Calu3 (cell line): ENCODE measurements at regions not wholly inside any gene's neighbourhood (a gene's known extent, or its start where the extent isn't known, plus 50 kb on each side); places are given as distances from the start of the nearest gene placed in this dataset.

Experiments
- BruUV-seq: library from RNA; stranded (reverse); fragments of 400-500 nt; replicated peaks from 2 replicates; lab custom pipeline; 2021; lab: Mats Ljungman, UMichigan
- CTCF ChIA-PET: fragments of 300-600 bp; sonication (Branson Sonifier 250); formaldehyde crosslinking; loops from one replicate; lab custom pipeline; 2022; ENCODE audit warnings: antibody characterized with exemption; lab: Charles Lee
- DNase-seq: peaks from one replicate; pipeline ENCODE4 v3.0.0; 2022
- H3K27ac Mint-ChIP-seq: one replicate; pipeline ENCODE4 v1.8.0; 2022; ENCODE audit warnings: mixed read lengths; ENCODE audit not compliant: unreplicated experiment
- H3K27me3 Mint-ChIP-seq: one replicate; pipeline ENCODE4 v1.8.0; 2022; ENCODE audit warnings: mixed read lengths; ENCODE audit not compliant: unreplicated experiment
- H3K36me3 Mint-ChIP-seq: one replicate; pipeline ENCODE4 v1.8.0; 2022; ENCODE audit warnings: mild to moderate bottlenecking, moderate library complexity, mixed read lengths; ENCODE audit not compliant: insufficient read depth, unreplicated experiment
- H3K4me1 Mint-ChIP-seq: one replicate; pipeline ENCODE4 v1.8.0; 2022; ENCODE audit warnings: mild to moderate bottlenecking, low read depth, mixed read lengths; ENCODE audit not compliant: unreplicated experiment
- H3K4me3 Mint-ChIP-seq: one replicate; pipeline ENCODE4 v1.8.0; 2022; ENCODE audit warnings: mild to moderate bottlenecking, low read depth, moderate library complexity, mixed read lengths; ENCODE audit not compliant: unreplicated experiment
- H3K9me3 Mint-ChIP-seq: one replicate; pipeline ENCODE4 v1.8.0; 2022; ENCODE audit warnings: low read depth, mixed read lengths; ENCODE audit not compliant: unreplicated experiment
- intact Hi-C: fragments of 100-400 bp; cut with micrococcal nuclease; formaldehyde crosslinking; loops from one replicate; pipeline ENCODE4 v1.10.0; 2022; ENCODE audit not compliant: unreplicated experiment
- TF ChIP-seq, protein P1 (sequence below): fragments of 200-600 bp; IDR thresholded peaks from one replicate; pipeline ENCODE4 v1.8.0; 2022; ENCODE audit warnings: antibody characterized with exemption; ENCODE audit not compliant: unreplicated experiment

DNA sequence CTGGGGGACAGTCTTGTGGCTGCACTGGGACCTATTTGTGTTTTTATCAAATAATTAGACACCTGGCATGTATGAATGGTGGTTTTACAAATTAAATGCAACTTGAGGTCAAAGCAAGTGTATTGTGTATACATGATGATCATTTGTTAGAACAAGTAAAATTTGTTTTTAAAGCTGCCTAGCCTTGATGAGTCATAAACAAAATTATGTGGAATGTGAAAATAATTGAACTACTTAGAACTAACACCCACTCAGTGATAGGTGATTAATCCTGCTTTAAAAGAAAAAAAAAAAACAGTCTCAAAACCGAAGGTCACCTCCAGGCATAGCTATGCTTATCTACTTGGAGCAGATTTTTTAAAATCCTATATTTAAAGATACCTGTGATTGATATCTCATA is 770.3 kb upstream of the SLITRK5 start:
- CTCF ChIA-PET: interaction anchor here (0.7 kb wide), 1 partner anchor 735 kb away, joined by 6 read pairs; no protein-coding TSS in a partner anchor
- Mint-ChIP-seq H3K27ac (no peak overlapping the region), H3K36me3 (no peaks in the 10 kb centered on the region), H3K4me3 (no peak overlapping the region), H3K9me3 (peaks cover 3% of the 10 kb centered on the region), H3K4me1 (no peaks in the 10 kb centered on the region), H3K27me3 (no peaks in the 10 kb centered on the region)
- DNase-seq: no peak
- BruUV-seq: no TSS peak
- TF ChIP-seq, protein P1, sequence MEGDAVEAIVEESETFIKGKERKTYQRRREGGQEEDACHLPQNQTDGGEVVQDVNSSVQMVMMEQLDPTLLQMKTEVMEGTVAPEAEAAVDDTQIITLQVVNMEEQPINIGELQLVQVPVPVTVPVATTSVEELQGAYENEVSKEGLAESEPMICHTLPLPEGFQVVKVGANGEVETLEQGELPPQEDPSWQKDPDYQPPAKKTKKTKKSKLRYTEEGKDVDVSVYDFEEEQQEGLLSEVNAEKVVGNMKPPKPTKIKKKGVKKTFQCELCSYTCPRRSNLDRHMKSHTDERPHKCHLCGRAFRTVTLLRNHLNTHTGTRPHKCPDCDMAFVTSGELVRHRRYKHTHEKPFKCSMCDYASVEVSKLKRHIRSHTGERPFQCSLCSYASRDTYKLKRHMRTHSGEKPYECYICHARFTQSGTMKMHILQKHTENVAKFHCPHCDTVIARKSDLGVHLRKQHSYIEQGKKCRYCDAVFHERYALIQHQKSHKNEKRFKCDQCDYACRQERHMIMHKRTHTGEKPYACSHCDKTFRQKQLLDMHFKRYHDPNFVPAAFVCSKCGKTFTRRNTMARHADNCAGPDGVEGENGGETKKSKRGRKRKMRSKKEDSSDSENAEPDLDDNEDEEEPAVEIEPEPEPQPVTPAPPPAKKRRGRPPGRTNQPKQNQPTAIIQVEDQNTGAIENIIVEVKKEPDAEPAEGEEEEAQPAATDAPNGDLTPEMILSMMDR: no peak
- intact Hi-C loops: no loop called here

DNA sequence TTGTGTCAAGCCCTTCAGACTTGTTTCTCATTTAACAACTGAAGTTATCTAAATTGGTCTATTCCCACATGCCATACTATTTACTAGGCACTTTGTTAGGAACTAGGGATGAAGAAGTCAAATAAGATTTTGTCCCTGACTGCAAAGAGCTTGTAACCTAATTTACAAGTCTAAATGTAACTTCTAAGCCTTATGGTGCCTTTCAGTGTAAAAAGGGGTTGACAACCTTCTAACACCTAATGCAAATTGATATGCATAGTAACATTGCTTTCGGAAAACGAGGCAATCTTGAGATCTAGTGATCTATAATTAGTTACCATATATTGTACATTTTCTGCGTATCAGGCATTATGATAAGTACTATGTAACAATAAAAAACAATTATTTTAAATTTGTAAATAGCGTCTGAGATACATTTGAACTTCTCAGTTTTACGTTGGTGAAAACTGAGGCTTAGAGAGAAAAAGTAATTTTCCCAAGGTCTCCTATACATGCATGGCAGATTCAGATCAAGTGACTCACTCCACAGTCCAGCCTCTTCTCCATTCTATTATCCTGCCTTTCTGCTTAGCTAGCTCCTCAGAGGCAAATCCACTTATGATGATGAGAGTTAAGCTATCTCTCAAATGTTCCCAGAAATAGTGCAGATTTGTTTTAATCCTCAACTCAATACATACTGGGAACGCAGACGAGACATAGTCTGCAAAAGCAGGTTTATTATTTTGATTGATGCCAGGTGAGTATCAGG is 764.9 kb upstream of the SLITRK5 start:
- Mint-ChIP-seq H3K27ac (no peak overlapping the region), H3K4me3 (no peak overlapping the region), H3K4me1 (no peaks in the 10 kb centered on the region), H3K9me3 (peaks cover 2% of the 10 kb centered on the region), H3K36me3 (no peaks in the 10 kb centered on the region), H3K27me3 (no peaks in the 10 kb centered on the region)
- TF ChIP-seq, protein P1: no peak
- no TSS peak for BruUV-seq
- DNase-seq: no peak
- intact Hi-C loops: no loop called here
- CTCF ChIA-PET: no interaction called here

DNA sequence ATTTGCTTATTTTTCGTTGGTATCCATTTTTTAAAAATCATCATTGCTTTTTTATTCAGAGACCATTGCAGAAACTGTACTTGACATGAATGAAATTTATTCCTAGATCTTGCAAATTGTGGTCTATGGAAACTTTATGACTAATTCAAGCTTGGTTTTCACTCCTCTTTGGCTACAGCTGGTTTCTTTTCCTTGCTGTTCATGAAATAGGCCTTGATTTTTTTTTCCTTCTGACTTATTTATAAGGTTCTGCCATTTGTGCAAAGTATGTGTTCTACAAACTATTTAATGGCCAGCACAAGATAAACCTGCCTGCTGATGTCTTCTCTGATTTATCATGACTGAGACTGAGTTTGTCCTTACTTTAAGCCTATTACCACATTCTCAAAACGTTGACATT is 764.0 kb upstream of the SLITRK5 start:
- BruUV-seq: no TSS peak
- Mint-ChIP-seq H3K4me3 (no peak overlapping the region), H3K27ac (no peak overlapping the region), H3K36me3 (no peaks in the 10 kb centered on the region), H3K27me3 (no peaks in the 10 kb centered on the region), H3K9me3 (peaks cover 2% of the 10 kb centered on the region), H3K4me1 (no peaks in the 10 kb centered on the region)
- TF ChIP-seq, protein P1: no peak
- DNase-seq: no peak
- intact Hi-C loops: no loop called here
- CTCF ChIA-PET: no interaction called here

DNA sequence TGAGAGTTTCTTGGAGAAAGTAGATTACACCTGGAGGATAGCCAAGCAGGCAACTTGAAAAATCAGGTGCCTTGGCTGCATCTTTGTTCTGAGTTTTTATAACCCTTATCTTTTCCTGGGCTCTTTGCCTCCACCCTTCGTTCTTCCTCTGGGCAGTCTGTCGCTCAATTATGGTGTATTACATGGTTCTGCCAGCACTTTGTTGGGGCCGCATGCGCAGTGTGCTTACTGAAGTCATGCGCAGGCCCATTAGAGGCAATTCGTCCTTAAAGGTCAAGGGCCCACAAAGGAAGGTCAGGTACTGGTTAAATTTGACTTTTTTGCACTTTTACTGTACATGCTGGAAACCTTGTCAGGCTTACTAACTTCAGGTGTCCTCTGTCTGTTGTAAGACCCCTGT is 761.9 kb upstream of the SLITRK5 start:
- no TSS peak for BruUV-seq
- CTCF ChIA-PET: no interaction called here
- DNase-seq: no peak
- Mint-ChIP-seq H3K4me3 (no peak overlapping the region), H3K4me1 (no peaks in the 10 kb centered on the region), H3K36me3 (no peaks in the 10 kb centered on the region), H3K27ac (no peak overlapping the region), H3K9me3 (peaks cover 7% of the 10 kb centered on the region), H3K27me3 (no peaks in the 10 kb centered on the region)
- intact Hi-C loops: no loop called here
- TF ChIP-seq, protein P1: no peak
